Germinal center (tissue), 1 donor: ENCODE measurements at regions not wholly inside any gene's neighbourhood (a gene's known extent, or its start where the extent isn't known, plus 50 kb on each side); places are given as distances from the start of the nearest gene placed in this dataset.
"Not testable (repeated sequence)": the region's sequence is repeated elsewhere in the genome, so short reads cannot be mapped to it uniquely, and the experiment has no call there.

Source experiments
- DNase-seq: peaks from one replicate; pipeline ENCODE4 v3.0.0; 2012; ENCODE audit warnings: mixed read lengths, low spot score

GRCh38 chr12:131438493-131438835, 272.4 kb upstream of the SFSWAP start:
- DNase-seq, result not testable (repeated sequence)

GRCh38 chr12:131438881-131439280, 272.0 kb upstream of the SFSWAP start:
- DNase-seq, result no peak

GRCh38 chr12:131439752-131440151, 271.1 kb upstream of the SFSWAP start:
- not testable (repeated sequence) for DNase-seq

GRCh38 chr12:131440209-131441059, 270.5 kb upstream of the SFSWAP start:
- not testable (repeated sequence) for DNase-seq

GRCh38 chr12:131441060-131441396, 269.9 kb upstream of the SFSWAP start:
- DNase-seq, result no peak

GRCh38 chr12:131441638-131442336, 269.1 kb upstream of the SFSWAP start:
- DNase-seq, result no peak

GRCh38 chr12:131442337-131442918, 268.5 kb upstream of the SFSWAP start:
- no peak for DNase-seq

GRCh38 chr12:131443019-131444000, 267.6 kb upstream of the SFSWAP start:
- DNase-seq, result no peak

- no peak for DNase-seq
These were observed 266.4 kb upstream of the SFSWAP start for GRCh38 chr12:131444220-131445164.

GRCh38 chr12:131445184-131445774, 265.6 kb upstream of the SFSWAP start:
- DNase-seq, result no peak

- DNase-seq, result no peak
These were observed 265.1 kb upstream of the SFSWAP start for GRCh38 chr12:131445795-131446194.

- DNase-seq, result not testable (repeated sequence)
These were observed 263.3 kb upstream of the SFSWAP start for GRCh38 chr12:131447636-131448035.

- DNase-seq, result no peak
These were observed 262.6 kb upstream of the SFSWAP start for GRCh38 chr12:131448254-131448795.

- no peak for DNase-seq
These were observed 261.9 kb upstream of the SFSWAP start for GRCh38 chr12:131449027-131449426.

GRCh38 chr12:131452444-131452860, 258.4 kb upstream of the SFSWAP start:
- DNase-seq, result peak; percentile 45

GRCh38 chr12:131454418-131455217, 256.3 kb upstream of the SFSWAP start:
- peak; percentile 46 for DNase-seq

- no peak for DNase-seq
These were observed 255.7 kb upstream of the SFSWAP start for GRCh38 chr12:131455218-131455506.

- no peak for DNase-seq
These were observed 255.2 kb upstream of the SFSWAP start for GRCh38 chr12:131455581-131456110.
